DMS53 treated with DMSO at 0.1 percent for 48 hours (cell line): ENCODE measurements at regions not wholly inside any gene's neighbourhood (a gene's known extent, or its start where the extent isn't known, plus 50 kb on each side); places are given as distances from the start of the nearest gene placed in this dataset.
"Not testable (repeated sequence)": the region's sequence is repeated elsewhere in the genome, so short reads cannot be mapped to it uniquely, and the experiment has no call there.

Source experiments
- DNase-seq: peaks from one replicate; lab custom pipeline; 2025; ENCODE audit not compliant: unreplicated experiment; lab: John Stamatoyannopoulos, UW

DNA sequence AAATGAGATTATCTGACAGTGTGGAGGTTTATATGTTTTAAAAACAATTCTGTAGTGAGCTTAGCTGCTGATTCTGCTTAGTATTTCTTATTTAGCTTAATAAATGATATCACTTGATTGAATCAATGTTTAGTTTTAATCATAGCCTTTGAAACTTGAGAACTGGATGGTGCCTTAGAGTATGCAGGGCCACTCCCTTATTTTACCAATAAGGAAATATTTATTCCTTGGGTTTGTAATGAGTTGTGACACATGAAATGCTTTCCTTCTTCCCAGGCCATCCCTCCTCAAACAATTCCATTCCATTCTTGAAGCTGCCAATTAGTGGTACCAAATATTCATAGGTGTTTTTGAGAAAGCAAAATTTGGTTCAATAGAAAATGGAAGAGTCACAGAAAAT is 183.8 kb upstream of the DCC start:
- DNase-seq, result no peak

DNA sequence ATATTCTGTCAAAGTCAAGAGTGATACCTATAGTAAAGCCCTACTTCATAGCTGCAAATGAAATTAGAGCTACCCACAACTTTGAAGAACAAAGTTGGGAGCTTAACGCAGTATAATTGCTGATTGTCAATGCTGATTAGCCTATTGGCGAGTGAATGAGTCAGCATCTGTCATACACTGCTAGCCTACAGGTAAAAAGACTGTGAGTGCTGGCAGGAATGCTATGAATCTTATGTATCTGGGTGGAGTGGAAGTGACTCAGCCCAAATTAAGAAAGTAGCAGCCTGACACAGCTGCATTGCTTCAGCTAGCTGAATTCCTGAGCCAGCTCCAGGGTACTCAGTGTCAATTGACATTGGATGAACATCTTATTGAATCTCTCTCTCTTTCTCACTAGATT is 179.4 kb upstream of the DCC start:
- DNase-seq, result no peak

DNA sequence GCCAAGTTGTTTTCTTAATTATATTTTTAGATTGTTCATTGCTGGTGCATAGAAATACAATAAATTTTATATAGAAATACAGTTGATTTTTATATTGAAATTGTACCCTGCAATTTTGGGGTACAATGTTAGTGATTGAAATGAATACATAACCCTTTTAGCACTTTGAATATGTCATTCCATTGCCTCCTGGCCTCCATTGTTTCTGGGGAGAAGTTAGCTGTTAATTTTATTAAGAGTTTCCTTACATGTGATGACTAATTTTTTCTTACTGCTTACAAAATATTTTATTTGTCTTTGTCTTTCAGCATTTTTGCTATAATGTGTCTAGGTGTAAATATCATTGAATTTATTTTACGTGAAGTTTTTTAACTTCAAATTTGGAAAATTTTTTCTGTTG is 176.5 kb upstream of the DCC start:
- DNase-seq, result no peak

GRCh38 chr18:52168131-52168530 is 171.9 kb upstream of the DCC start:
- not testable (repeated sequence) for DNase-seq

DNA sequence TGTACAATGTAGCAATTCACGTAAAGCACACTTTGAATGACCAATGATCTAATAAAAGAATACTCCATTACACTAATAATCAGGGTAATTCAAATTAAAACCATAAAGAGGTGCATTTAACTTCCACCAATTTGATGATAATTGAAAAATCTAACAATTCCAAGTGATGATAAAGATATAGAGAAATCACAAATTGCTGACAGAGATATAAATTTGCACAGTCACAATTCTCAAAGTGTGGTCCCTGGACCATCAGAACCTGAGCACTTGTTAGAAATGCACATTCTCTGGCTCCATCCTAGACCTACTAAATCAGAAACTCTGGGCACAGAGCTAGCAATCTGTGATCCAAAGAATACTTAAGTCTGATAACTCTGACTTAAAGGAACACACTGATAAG is 165.8 kb upstream of the DCC start:
- DNase-seq, result no peak

DNA sequence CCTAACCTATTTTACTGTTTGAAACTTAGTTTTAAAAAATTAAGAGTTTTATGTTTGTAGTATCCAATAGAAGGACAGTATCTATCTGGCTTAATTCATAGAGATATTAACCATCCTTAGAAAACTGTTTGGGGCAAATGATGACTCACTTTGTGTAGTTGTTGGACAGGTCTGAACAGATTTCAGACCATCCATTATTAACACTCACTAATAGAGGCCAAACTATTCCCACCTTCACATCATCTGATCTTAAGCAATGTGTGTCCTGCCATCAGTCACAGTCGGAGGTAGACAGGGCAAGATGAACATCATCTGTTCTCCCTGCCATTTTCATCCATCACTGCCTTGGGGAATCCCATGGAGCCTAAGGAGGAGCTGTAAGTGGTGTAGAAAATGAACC is 164.6 kb upstream of the DCC start:
- no peak for DNase-seq

GRCh38 chr18:52183107-52183506 is 156.9 kb upstream of the DCC start:
- DNase-seq, result no peak

DNA sequence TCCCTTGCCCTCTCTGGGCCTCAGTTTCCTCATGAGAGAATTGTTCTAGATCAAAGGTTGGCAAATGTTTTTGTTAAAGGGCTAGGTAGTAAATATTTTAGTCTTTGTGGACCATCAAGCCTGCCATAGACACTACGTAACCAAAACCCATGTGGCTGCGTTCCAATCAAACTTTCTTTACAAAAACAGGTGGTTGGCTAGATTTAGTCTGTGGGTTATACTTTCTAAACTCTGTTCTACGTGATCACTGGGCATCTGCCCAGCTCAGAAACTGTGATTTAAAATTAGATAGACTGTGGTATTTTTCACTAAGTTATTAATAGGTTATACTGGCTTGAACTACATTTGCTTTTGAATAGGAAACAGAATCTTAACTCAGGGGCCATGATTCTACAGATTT is 149.8 kb upstream of the DCC start:
- no peak for DNase-seq

DNA sequence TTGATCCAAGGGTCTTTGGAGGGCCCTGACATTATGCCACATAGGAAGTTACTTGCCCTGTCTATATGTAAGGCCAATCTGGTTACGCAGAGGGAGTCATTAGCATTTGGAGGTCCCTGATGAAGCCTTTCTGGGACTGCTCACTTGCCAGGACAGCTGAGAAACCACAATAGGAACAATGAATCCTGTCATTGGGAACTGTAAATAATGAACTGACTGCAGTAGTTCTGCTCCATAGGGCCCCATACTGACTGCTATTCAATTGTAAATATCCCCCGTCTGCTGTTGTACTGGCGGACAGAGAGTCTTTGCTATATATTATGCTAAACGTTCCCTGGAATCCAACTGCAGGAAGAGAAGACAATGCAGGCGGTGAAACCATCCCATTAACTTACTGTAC is 149.4 kb upstream of the DCC start:
- DNase-seq, result no peak

DNA sequence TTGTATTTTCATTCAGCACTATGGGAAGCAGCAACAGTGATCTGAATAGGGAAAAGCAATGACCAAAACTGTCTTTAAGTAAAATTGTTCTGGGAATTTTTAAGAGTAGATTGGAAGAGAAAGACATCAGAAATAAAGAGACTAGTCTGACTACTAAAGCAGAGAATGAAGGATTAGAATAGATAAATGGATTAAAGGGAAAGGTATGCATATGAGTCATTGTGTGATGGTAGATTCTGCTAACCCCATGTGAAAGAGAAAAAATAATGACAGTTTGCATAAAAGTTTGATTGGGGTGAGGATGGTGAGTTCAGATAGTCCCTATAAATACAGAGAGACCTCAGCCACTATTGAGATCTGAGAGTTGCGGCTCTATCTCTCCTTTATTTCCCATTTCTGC is 139.6 kb upstream of the DCC start:
- DNase-seq, result no peak

DNA sequence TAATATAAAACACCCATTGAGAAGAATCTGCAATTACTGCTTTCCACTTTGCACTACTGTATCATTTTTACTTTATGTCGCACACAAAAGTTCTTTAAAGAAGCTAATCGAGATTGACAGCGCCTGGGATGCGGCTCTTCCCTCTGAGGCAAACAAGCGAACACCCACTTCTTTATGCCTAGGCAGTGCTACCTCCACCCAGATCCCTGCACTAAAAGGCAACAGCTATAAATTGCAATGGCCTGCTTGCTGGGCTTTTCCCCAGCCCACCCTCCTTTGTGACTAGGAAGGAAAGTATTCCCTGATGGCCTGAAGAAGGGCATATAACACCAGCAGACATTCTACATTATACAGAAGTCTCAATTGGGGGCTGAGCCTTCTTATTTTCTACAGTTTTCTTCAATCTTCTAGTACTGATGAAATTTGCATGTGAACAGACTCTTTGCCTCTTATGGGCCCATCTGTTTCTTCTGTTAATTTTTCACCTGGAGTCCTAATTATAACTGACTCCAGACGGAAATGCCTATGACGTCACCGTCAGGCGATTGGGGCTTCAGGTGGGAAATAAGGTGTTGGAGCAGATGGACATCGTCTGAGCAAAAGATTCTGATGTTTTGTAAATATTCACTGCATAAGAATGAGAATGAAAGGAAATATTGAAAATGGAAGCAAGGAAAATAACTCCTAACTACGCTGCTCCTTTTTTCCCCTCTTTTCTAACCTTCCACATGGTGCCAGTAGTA is 138.9 kb upstream of the DCC start:
- DNase-seq, result no peak

DNA sequence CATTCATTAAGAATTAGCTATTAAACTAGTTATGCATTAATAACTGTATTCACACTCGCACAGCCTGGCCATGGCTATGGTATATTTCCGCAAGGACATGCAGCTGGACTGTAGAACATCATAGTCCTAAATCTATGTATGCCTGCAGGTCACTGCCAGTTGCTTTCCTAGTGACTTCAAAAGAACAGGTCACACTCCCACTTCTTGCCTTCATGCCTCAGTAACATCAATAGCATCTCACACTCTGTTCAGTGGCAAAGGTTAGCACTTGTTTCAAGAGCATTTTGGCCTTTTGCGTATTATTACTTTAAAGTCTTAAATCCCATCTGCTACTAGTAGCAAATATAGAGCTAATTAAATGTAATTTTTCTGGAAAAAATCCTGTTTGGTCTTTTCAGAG is 131.4 kb upstream of the DCC start:
- DNase-seq, result no peak

DNA sequence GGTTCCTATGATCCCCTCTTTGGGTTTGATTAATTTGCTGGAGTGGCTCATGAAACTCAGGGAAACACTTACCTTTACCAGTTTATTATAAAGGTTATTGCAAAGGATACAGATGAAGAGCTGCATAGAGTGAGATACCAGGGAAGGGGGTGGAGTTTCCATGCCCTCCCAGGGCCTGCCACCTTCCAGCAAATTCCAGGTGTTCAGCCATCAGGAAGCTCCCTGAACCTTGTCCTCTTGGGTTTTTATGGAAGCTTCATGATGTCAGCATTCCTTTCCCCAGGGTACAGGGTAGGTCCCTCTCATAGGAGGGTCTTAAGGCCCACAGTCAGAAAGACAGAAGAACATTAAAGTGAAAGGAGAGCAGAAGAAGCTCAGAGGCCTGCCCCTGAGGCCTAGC is 123.9 kb upstream of the DCC start:
- no peak for DNase-seq

- DNase-seq, result no peak
These were observed 123.3 kb upstream of the DCC start for GRCh38 chr18:52216666-52217065.

- no peak for DNase-seq
These were observed 120.9 kb upstream of the DCC start for GRCh38 chr18:52219102-52219501.

DNA sequence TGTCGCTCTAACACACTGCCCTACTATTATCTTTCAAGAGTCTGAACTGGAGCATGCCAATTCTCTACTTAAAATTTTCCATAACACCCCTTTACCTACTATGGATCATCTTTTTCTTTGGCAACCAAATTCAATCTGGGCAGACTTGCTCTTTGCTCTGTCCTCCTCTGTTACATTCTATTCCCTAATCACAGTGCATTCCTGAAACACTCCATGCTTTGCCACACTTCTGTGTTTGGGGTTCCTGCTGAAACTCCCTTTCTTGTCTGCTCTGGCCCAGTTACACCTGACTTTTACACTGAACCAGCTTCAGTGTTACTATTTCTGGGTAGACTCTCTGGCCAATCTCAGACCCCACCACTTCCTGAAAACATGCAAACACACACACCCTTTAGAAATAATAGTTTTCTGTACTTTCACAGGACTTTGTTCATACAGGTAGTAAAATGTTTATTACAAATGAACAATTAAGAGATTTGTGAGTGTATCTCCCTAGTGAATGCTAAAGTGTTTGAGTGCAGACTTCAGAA is 119.9 kb upstream of the DCC start:
- DNase-seq, result no peak

DNA sequence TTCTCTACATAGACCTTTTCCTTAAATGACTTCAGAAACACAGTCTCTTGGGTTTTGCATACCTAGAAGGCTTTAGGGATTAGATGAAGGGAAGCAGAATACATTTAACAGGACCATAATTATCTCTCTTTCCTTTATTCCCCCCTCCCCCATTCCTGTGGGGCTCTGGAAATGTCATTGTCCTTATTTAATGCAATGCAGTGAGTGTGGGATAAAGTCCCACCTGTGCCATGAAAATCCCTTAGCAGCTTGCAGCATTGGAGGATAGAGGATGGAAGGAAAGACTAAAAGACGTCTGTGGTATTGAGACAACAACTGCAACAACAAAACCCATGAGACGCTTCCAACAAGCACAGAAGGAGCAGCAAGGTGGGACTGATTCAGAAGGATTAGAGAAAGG is 117.8 kb upstream of the DCC start:
- DNase-seq, result no peak

DNA sequence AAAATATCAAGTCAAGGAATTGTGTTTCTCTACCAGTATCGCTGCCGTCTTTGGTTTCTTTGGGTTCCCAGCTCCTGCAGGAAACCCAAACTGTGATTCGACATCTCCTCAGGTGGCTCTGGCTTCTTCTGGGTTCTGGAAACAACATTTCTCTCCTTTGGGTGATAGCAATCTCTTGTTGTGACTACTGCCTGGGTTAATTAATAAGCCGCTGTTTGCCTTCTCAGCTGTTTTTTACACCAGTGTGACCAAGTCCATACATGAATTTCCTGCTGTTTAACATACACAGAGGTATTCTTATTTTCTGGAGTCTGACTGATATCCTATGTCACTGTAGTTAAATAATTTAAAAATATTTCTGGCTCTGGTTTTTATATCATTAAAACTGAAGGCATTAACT is 112.5 kb upstream of the DCC start:
- no peak for DNase-seq

- DNase-seq, result no peak
These were observed 111.8 kb upstream of the DCC start for GRCh38 chr18:52228166-52228565.

GRCh38 chr18:52236131-52236530 is 103.9 kb upstream of the DCC start:
- DNase-seq, result no peak

GRCh38 chr18:52237551-52237950 is 102.4 kb upstream of the DCC start:
- no peak for DNase-seq

GRCh38 chr18:52242711-52243110 is 97.3 kb upstream of the DCC start:
- DNase-seq, result no peak

- DNase-seq, result no peak
These were observed 95.3 kb upstream of the DCC start for GRCh38 chr18:52244658-52245057.
